Breast epithelium (tissue), 3 donors: ENCODE measurements at regions not wholly inside any gene's neighbourhood (a gene's known extent, or its start where the extent isn't known, plus 50 kb on each side); places are given as distances from the start of the nearest gene placed in this dataset.

ENCODE experiments used
- CTCF ChIP-seq, 3 donors: fragments of 450-650 bp; IDR thresholded peaks; one replicate each; pipeline ENCODE4 v1.5.1; 2016 to 2017; ENCODE audit warnings: antibody characterized with exemption in 3 of 3, mild to moderate bottlenecking in 3 of 3, moderate library complexity in 3 of 3
- POLR2A ChIP-seq: fragments of 450-650 bp; IDR thresholded peaks from one replicate; pipeline ENCODE4 v1.6.1; 2016; ENCODE audit warnings: antibody characterized with exemption, mild to moderate bottlenecking, moderate library complexity

GRCh38 chr13:70714993-70715392 lies 606.7 kb upstream of the KLHL1 start:
- TF ChIP-seq CTCF (IDR thresholded peaks at IDR 0.05): no peak
- TF ChIP-seq POLR2A: no peak
